CD4-positive, alpha-beta T cell treated with Interleukin-4 for 1 hour (primary cell): ENCODE measurements at regions not wholly inside any gene's neighbourhood (a gene's known extent, or its start where the extent isn't known, plus 50 kb on each side); places are given as distances from the start of the nearest gene placed in this dataset.
"Not testable (repeated sequence)": the region's sequence is repeated elsewhere in the genome, so short reads cannot be mapped to it uniquely, and the experiment has no call there.

Experiments used
- DNase-seq, 2 donors: peaks; one replicate each; pipeline ENCODE4 v3.0.0-alpha.2; 2020 to 2022

GRCh38 chr3:26193558-26193957, 403.7 kb downstream of the OXSM start:
- no peak for DNase-seq

- no peak for DNase-seq
Measured at GRCh38 chr3:26196781-26197180, 406.9 kb downstream of the OXSM start.

- no peak for DNase-seq
Measured at GRCh38 chr3:26198609-26199008, 408.7 kb downstream of the OXSM start.

- no peak for DNase-seq
Measured at GRCh38 chr3:26202169-26202568, 412.3 kb downstream of the OXSM start.

GRCh38 chr3:26205475-26205874, 415.6 kb downstream of the OXSM start:
- DNase-seq: no peak

- DNase-seq: no peak
Measured at GRCh38 chr3:26208201-26208600, 414.4 kb upstream of the LRRC3B start.

- DNase-seq: no peak
Measured at GRCh38 chr3:26229801-26230200, 392.8 kb upstream of the LRRC3B start.

- DNase-seq: no peak
Measured at GRCh38 chr3:26233374-26233773, 389.2 kb upstream of the LRRC3B start.

GRCh38 chr3:26236531-26236930, 386.0 kb upstream of the LRRC3B start:
- DNase-seq: no peak

- DNase-seq: no peak
Measured at GRCh38 chr3:26237036-26237682, 385.4 kb upstream of the LRRC3B start.

- not testable (repeated sequence) for DNase-seq
Measured at GRCh38 chr3:26244586-26244985, 378.0 kb upstream of the LRRC3B start.

GRCh38 chr3:26245236-26245635, 377.3 kb upstream of the LRRC3B start:
- no peak for DNase-seq

- no peak for DNase-seq
Measured at GRCh38 chr3:26246901-26247300, 375.7 kb upstream of the LRRC3B start.

GRCh38 chr3:26247712-26248111, 374.9 kb upstream of the LRRC3B start:
- DNase-seq: no peak

- DNase-seq: no peak
Measured at GRCh38 chr3:26252001-26252400, 370.6 kb upstream of the LRRC3B start.

- no peak for DNase-seq
Measured at GRCh38 chr3:26256224-26256623, 366.3 kb upstream of the LRRC3B start.

- no peak for DNase-seq
Measured at GRCh38 chr3:26259176-26259575, 363.4 kb upstream of the LRRC3B start.

GRCh38 chr3:26260139-26260538, 362.4 kb upstream of the LRRC3B start:
- DNase-seq: no peak

GRCh38 chr3:26264708-26265107, 357.9 kb upstream of the LRRC3B start:
- no peak for DNase-seq

GRCh38 chr3:26271848-26272247, 350.7 kb upstream of the LRRC3B start:
- DNase-seq: no peak

GRCh38 chr3:26273196-26273595, 349.4 kb upstream of the LRRC3B start:
- no peak for DNase-seq

- DNase-seq: no peak
Measured at GRCh38 chr3:26279091-26279490, 343.5 kb upstream of the LRRC3B start.

GRCh38 chr3:26280517-26280916, 342.1 kb upstream of the LRRC3B start:
- no peak for DNase-seq

- no peak for DNase-seq
Measured at GRCh38 chr3:26281284-26281985, 341.1 kb upstream of the LRRC3B start.

GRCh38 chr3:26284503-26284902, 338.1 kb upstream of the LRRC3B start:
- not testable (repeated sequence) for DNase-seq
